ENCODE measurements at regions not wholly inside any gene's neighbourhood (a gene's known extent, or its start where the extent isn't known, plus 50 kb on each side); places are given as distances from the start of the nearest gene placed in this dataset.
"Not testable (repeated sequence)": the region's sequence is repeated elsewhere in the genome, so short reads cannot be mapped to it uniquely, and the experiment has no call there.

- H3K4me3 Mint-ChIP-seq, ATAC-seq, H3K27me3 Mint-ChIP-seq, H3K36me3 Mint-ChIP-seq, H3K27ac Mint-ChIP-seq, H3K4me1 Mint-ChIP-seq, POLR2A ChIA-PET, DNase-seq: not testable (repeated sequence)
- peaks cover 0 to 13% (median 0%) of the 10 kb centered on the region in 9 donors for H3K9me3 Mint-ChIP-seq
Measured at GRCh38 chr9:28147923-28148597, 574.8 kb upstream of the C9orf72 start.

GRCh38 chr9:28149361-28150050, 576.2 kb upstream of the C9orf72 start:
- not testable (repeated sequence) for H3K27ac Mint-ChIP-seq, H3K27me3 Mint-ChIP-seq, ATAC-seq

DNA sequence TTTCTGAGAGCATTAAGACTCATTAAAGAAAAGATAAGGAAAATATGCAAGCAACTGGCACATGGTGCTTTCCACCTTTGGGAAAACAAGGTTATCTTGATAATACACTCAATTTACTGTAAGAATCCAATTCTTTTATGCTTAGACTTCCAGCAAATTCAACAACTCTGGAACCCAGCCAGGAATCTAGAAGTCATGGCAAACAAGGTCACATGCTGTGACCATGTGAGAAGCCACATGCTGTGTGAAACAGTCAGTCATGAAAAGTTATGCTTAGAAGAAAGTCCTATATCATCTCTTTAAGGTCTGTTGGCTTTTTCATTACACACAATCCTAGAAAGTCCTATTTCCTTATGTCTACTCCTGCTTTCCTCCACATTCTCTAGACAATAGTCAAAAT, 581.8 kb upstream of the C9orf72 start:
- Mint-ChIP-seq H3K27me3 (no peaks in the 10 kb centered on the region), H3K4me3 (no peak overlapping the region), H3K4me1 (no peaks in the 10 kb centered on the region), H3K27ac (no peak overlapping the region), H3K36me3 (no peaks in the 10 kb centered on the region), H3K9me3 (peaks cover 0 to 8% (median 0%) of the 10 kb centered on the region in 9 donors)
- ATAC-seq (no peak), DNase-seq (no peak)
- POLR2A ChIA-PET = no interaction called here

More at GRCh38 chr9:28149361-28150050, 576.2 kb upstream of the C9orf72 start:
- H3K4me3 Mint-ChIP-seq, H3K4me1 Mint-ChIP-seq, POLR2A ChIA-PET, H3K36me3 Mint-ChIP-seq, DNase-seq: not testable (repeated sequence)
- peaks cover 0 to 13% (median 0%) of the 10 kb centered on the region in 9 donors for H3K9me3 Mint-ChIP-seq

GRCh38 chr9:28155671-28156070, 582.4 kb upstream of the C9orf72 start:
- POLR2A ChIA-PET = no interaction called here
- Mint-ChIP-seq H3K36me3 (no peaks in the 10 kb centered on the region), H3K9me3 (peaks cover 0 to 8% (median 0%) of the 10 kb centered on the region in 9 donors), H3K4me1 (no peaks in the 10 kb centered on the region), H3K27me3 (no peaks in the 10 kb centered on the region), H3K27ac (no peak overlapping the region), H3K4me3 (no peak overlapping the region)
- ATAC-seq = no peak
- no peak for DNase-seq

DNA sequence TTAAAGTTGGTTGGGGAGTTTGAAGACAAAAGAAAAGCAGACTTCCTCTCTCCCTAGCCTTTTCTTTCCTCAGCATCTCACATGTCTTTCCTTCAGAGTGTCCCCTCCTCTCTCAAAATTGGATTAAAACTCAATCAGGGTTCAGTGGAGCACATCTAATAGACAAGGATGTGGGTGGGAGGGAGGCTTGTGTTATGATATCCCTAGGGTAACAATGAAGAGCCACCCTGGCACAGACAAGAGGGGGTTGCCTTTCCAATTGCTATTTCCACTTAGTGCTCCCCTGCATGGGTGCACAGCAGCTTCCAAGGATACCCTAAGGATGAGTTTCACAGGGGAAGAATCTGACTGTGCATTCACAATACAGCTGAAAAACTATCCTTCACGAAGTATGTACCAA, 585.2 kb upstream of the C9orf72 start:
- POLR2A ChIA-PET = no interaction called here
- peaks cover 0 to 6% (median 3%) of the 10 kb centered on the region in 9 donors for H3K9me3 Mint-ChIP-seq
- H3K4me1 Mint-ChIP-seq = no peaks in the 10 kb centered on the region
- no peaks in the 10 kb centered on the region for H3K36me3 Mint-ChIP-seq
- no peak for ATAC-seq
- H3K27ac Mint-ChIP-seq = no peak overlapping the region
- DNase-seq = no peak
- H3K27me3 Mint-ChIP-seq = no peaks in the 10 kb centered on the region
- H3K4me3 Mint-ChIP-seq = no peak overlapping the region

GRCh38 chr9:28163619-28164018, 590.3 kb upstream of the C9orf72 start:
- no peaks in the 10 kb centered on the region for H3K4me1 Mint-ChIP-seq
- ATAC-seq (no peak), DNase-seq (no peak)
- peaks cover 0 to 10% (median 4%) of the 10 kb centered on the region in 9 donors for H3K9me3 Mint-ChIP-seq
- POLR2A ChIA-PET = no interaction called here
- no peak overlapping the region for H3K4me3 Mint-ChIP-seq
- H3K27me3 Mint-ChIP-seq = no peaks in the 10 kb centered on the region
- H3K27ac Mint-ChIP-seq = no peak overlapping the region
- no peaks in the 10 kb centered on the region for H3K36me3 Mint-ChIP-seq

- ATAC-seq (no peak), DNase-seq (no peak)
- no peaks in the 10 kb centered on the region for H3K4me1 Mint-ChIP-seq
- no peak overlapping the region for H3K4me3 Mint-ChIP-seq
- H3K27me3 Mint-ChIP-seq = no peaks in the 10 kb centered on the region
- POLR2A ChIA-PET = no interaction called here
- H3K36me3 Mint-ChIP-seq = no peaks in the 10 kb centered on the region
- no peak overlapping the region for H3K27ac Mint-ChIP-seq
- H3K9me3 Mint-ChIP-seq = peaks cover 0 to 10% (median 0%) of the 10 kb centered on the region in 9 donors
Measured at GRCh38 chr9:28166179-28166578, 592.9 kb upstream of the C9orf72 start.

GRCh38 chr9:28177142-28177541, 603.9 kb upstream of the C9orf72 start:
- H3K9me3 Mint-ChIP-seq = peaks cover 0 to 10% (median 2%) of the 10 kb centered on the region in 9 donors
- no peaks in the 10 kb centered on the region for H3K4me1 Mint-ChIP-seq
- H3K27me3 Mint-ChIP-seq = peaks cover 0 to 1% (median 0%) of the 10 kb centered on the region in 5 donors
- ATAC-seq (no peak), DNase-seq (no peak)
- no peaks in the 10 kb centered on the region for H3K36me3 Mint-ChIP-seq
- no peak overlapping the region for H3K4me3 Mint-ChIP-seq
- POLR2A ChIA-PET = no interaction called here
- H3K27ac Mint-ChIP-seq = no peak overlapping the region

DNA sequence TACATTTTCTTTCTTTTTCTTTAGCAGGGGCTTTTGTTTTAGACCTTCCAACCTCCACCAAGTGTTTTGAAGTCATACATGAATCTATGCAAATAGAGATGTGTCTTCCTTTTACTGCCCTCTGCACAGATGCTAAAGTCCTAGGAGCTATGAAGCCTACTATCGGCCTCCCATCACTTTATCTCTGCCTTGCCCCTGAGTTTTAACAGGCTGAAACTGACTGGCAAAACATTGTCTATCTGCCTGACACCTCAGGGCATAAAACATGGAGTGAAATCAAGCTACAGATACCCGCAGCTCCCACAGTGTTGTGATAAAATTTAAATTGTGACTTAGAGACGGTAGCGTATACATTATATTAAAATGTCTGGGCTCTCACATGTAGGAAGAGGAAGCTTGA, 604.6 kb upstream of the C9orf72 start:
- H3K4me1 Mint-ChIP-seq = no peaks in the 10 kb centered on the region
- no peak for ATAC-seq
- DNase-seq = no peak
- H3K36me3 Mint-ChIP-seq = no peaks in the 10 kb centered on the region
- no peak overlapping the region for H3K27ac Mint-ChIP-seq
- no peak overlapping the region for H3K4me3 Mint-ChIP-seq
- H3K27me3 Mint-ChIP-seq = peaks cover 0 to 1% (median 0%) of the 10 kb centered on the region in 5 donors
- H3K9me3 Mint-ChIP-seq = peaks cover 0 to 10% (median 3%) of the 10 kb centered on the region in 9 donors
- POLR2A ChIA-PET = no interaction called here

GRCh38 chr9:28179893-28180292, 606.6 kb upstream of the C9orf72 start:
- no peak for DNase-seq
- Mint-ChIP-seq H3K4me1 (no peaks in the 10 kb centered on the region), H3K36me3 (no peaks in the 10 kb centered on the region), H3K27me3 (peaks cover 0 to 1% (median 0%) of the 10 kb centered on the region in 5 donors), H3K27ac (no peak overlapping the region), H3K9me3 (peaks cover 0 to 12% (median 6%) of the 10 kb centered on the region in 9 donors), H3K4me3 (no peak overlapping the region)
- ATAC-seq = no peak
- POLR2A ChIA-PET = no interaction called here

DNA sequence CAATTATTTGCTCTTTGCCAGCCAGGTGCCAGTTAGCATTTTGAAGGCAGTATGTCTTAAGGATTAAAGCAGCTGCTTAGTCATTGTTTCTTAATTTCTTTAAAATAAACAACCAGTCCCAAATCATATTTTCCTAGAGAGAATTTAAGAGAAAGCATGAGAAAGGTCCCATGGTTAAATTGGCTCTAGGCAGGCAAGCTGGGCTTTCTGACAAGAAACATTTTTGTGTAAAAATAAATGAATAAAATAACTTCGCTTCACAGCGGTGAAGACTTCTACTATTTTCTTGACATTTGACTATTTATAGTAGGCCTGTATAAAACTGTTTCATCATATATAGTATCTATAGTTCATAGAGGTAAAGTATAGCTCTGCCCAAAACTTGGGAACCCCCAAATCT, 617.7 kb upstream of the C9orf72 start:
- Mint-ChIP-seq H3K9me3 (peaks cover 0 to 25% (median 11%) of the 10 kb centered on the region in 9 donors), H3K4me1 (no peaks in the 10 kb centered on the region), H3K36me3 (peaks cover 0 to 8% (median 0%) of the 10 kb centered on the region in 3 donors), H3K27ac (no peak overlapping the region), H3K27me3 (no peaks in the 10 kb centered on the region), H3K4me3 (no peak overlapping the region)
- POLR2A ChIA-PET = no interaction called here
- ATAC-seq = no peak
- no peak for DNase-seq

DNA sequence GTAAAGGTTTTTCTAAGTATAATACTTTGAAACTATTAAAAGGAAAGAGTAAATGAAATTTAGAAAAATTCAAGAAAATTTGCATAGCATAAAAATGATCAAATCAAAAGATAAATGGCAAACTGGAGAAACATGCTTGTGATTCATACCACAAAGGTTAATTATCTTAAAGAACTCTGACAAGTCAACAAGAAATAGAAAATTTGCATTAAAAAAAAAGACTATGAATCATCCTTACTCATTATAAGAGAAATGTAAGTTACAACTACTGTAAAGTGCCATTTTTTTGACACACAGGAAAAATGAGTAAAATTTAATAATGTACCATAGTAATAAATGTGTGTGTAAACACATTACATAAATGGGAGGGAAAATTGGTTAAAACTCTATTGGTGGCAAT, 624.4 kb upstream of the C9orf72 start:
- peaks cover 0 to 11% (median 0%) of the 10 kb centered on the region in 9 donors for H3K9me3 Mint-ChIP-seq

DNA sequence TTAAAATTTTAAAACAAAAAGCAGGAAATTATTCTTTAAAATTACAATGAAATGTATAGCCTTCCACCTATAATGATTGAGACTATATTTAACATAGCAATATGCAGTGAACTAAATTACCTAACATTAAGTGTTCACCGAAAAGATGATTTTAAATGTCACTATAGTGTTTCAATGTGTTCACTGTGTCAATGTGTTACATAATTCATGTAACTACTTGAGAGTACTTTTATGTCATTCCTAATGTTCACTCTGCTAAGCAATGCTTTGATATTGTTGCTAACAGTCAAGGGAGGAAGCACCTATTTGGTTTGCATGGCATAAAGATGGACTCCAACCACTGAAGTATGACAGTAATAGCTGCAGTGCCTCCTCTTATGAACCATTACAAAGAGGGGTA, 629.8 kb upstream of the C9orf72 start:
- Mint-ChIP-seq H3K4me3 (no peak overlapping the region), H3K27me3 (no peaks in the 10 kb centered on the region)
- POLR2A ChIA-PET = no interaction called here

More for the DNA sequence above, 624.4 kb upstream of the C9orf72 start:
- ATAC-seq (no peak), DNase-seq (no peak)
- POLR2A ChIA-PET = no interaction called here
- H3K4me1 Mint-ChIP-seq = no peaks in the 10 kb centered on the region
- no peak overlapping the region for H3K27ac Mint-ChIP-seq
- no peak overlapping the region for H3K4me3 Mint-ChIP-seq
- no peaks in the 10 kb centered on the region for H3K36me3 Mint-ChIP-seq
- no peaks in the 10 kb centered on the region for H3K27me3 Mint-ChIP-seq

More for the DNA sequence above, 629.8 kb upstream of the C9orf72 start:
- Mint-ChIP-seq H3K4me1 (no peaks in the 10 kb centered on the region), H3K27ac (no peak overlapping the region), H3K9me3 (peaks cover 0 to 15% (median 7%) of the 10 kb centered on the region in 9 donors), H3K36me3 (no peaks in the 10 kb centered on the region)
- DNase-seq (no peak), ATAC-seq (no peak)

Data from naive thymus-derived CD8-positive, alpha-beta T cell (primary cell).